ENCODE measurements at regions not wholly inside any gene's neighbourhood (a gene's known extent, or its start where the extent isn't known, plus 50 kb on each side); places are given as distances from the start of the nearest gene placed in this dataset.

GRCh38 chr2:182639971-182640370, 76.1 kb upstream of the DNAJC10 start:
- no peak for TF ChIP-seq POLR2AphosphoS5 (IDR thresholded peaks at IDR 0.05; ENCODE audit: low read depth, low read length)
- TF ChIP-seq CTCF (IDR thresholded peaks at IDR 0.05) = no peak
- no peak for TF ChIP-seq REST (IDR thresholded peaks at IDR 0.05; ENCODE audit: insufficient read depth in 1 of 2, low read depth in 2 of 2, low read length in 1 of 2)

All from Panc1 (cell line).